CD4-positive, alpha-beta T cell treated with Interferon alpha-2 for 1 hour (primary cell): ENCODE measurements at regions not wholly inside any gene's neighbourhood (a gene's known extent, or its start where the extent isn't known, plus 50 kb on each side); places are given as distances from the start of the nearest gene placed in this dataset.
"Not testable (repeated sequence)": the region's sequence is repeated elsewhere in the genome, so short reads cannot be mapped to it uniquely, and the experiment has no call there.

ENCODE experiments used
- DNase-seq, 2 donors: peaks; one replicate each; pipeline ENCODE4 v3.0.0-alpha.2; 2020 to 2022

- DNase-seq, result peak; percentile 10 to 26
These were observed 59.0 kb upstream of the ATXN3L start for GRCh38 chrX:13378562-13379518.

GRCh38 chrX:13377550-13377934 is 57.7 kb upstream of the ATXN3L start:
- no peak for DNase-seq

- no peak for DNase-seq
These were observed 57.1 kb upstream of the ATXN3L start for GRCh38 chrX:13376857-13377549.

GRCh38 chrX:13375596-13375995 is 55.7 kb upstream of the ATXN3L start:
- DNase-seq, result not testable (repeated sequence)

GRCh38 chrX:13374364-13374763 is 54.5 kb upstream of the ATXN3L start:
- DNase-seq, result no peak

GRCh38 chrX:13373431-13374187 is 53.8 kb upstream of the ATXN3L start:
- no peak for DNase-seq

GRCh38 chrX:13373027-13373426 is 53.2 kb upstream of the ATXN3L start:
- DNase-seq, result no peak

GRCh38 chrX:13372203-13372980 is 52.5 kb upstream of the ATXN3L start:
- DNase-seq, result no peak

- no peak for DNase-seq
These were observed 51.3 kb upstream of the ATXN3L start for GRCh38 chrX:13371186-13371585.

- DNase-seq, result no peak
These were observed 50.9 kb upstream of the ATXN3L start for GRCh38 chrX:13370713-13371112.
